Caco-2 (cell line): ENCODE measurements at regions not wholly inside any gene's neighbourhood (a gene's known extent, or its start where the extent isn't known, plus 50 kb on each side); places are given as distances from the start of the nearest gene placed in this dataset.

Experiments used
- BruUV-seq: library from RNA; stranded (reverse); fragments of 400-500 nt; replicated peaks from 2 replicates; lab custom pipeline; 2021; lab: Mats Ljungman, UMichigan
- CTCF ChIA-PET: fragments of 300-600 bp; sonication (Branson Sonifier 250); formaldehyde crosslinking; loops from one replicate; lab custom pipeline; 2022; ENCODE audit warnings: antibody characterized with exemption; lab: Charles Lee
- POLR2A ChIA-PET: fragments of 300-600 bp; sonication (Branson Sonifier 250); formaldehyde crosslinking; loops from one replicate; lab custom pipeline; 2022; ENCODE audit warnings: antibody characterized with exemption; lab: Charles Lee
- DNase-seq, 2 experiments: peaks; one replicate each; pipeline versions ENCODE4 v3.0.0 to v3.0.0-alpha.2; 2020 to 2022
- H3K27me3 ChIP-seq: replicated peaks from 2 replicates; pipeline ENCODE4 v1.6.0; 2011; ENCODE audit warnings: low read length; ENCODE audit not compliant: control insufficient read depth, insufficient read depth
- H3K36me3 ChIP-seq: 2 replicates; pipeline ENCODE4 v1.5.1; 2011; ENCODE audit warnings: low read length; ENCODE audit not compliant: control insufficient read depth, insufficient read depth
- H3K4me1 ChIP-seq: fragments of 250-450 bp; sonication (Bioruptor Pico); 2 replicates; pipeline ENCODE4 v1.5.1; 2020; ENCODE audit warnings: mild to moderate bottlenecking
- H3K4me3 ChIP-seq: 2 replicates; pipeline ENCODE4 v1.5.1; 2011; ENCODE audit warnings: low read depth, mild to moderate bottlenecking, control low read depth, low read length
- H3K9me3 ChIP-seq: fragments of 250-450 bp; sonication (Bioruptor Pico); 2 replicates; pipeline ENCODE4 v1.5.1; 2020; ENCODE audit warnings: mild to moderate bottlenecking, moderate library complexity
- H3K27ac Mint-ChIP-seq: one replicate; pipeline ENCODE4 v1.8.0; 2022; ENCODE audit warnings: mixed read lengths; ENCODE audit not compliant: unreplicated experiment
- H3K27me3 Mint-ChIP-seq: one replicate; pipeline ENCODE4 v1.8.0; 2022; ENCODE audit warnings: mixed read lengths; ENCODE audit not compliant: insufficient read depth, unreplicated experiment
- H3K36me3 Mint-ChIP-seq: one replicate; pipeline ENCODE4 v1.8.0; 2022; ENCODE audit warnings: mild to moderate bottlenecking, mixed read lengths; ENCODE audit not compliant: insufficient read depth, unreplicated experiment
- H3K4me1 Mint-ChIP-seq: one replicate; pipeline ENCODE4 v1.8.0; 2022; ENCODE audit warnings: low read depth, mixed read lengths; ENCODE audit not compliant: unreplicated experiment
- H3K4me3 Mint-ChIP-seq: one replicate; pipeline ENCODE4 v1.8.0; 2022; ENCODE audit warnings: mild to moderate bottlenecking, moderate library complexity, mixed read lengths; ENCODE audit not compliant: unreplicated experiment
- H3K9me3 Mint-ChIP-seq: one replicate; pipeline ENCODE4 v1.8.0; 2022; ENCODE audit warnings: mixed read lengths; ENCODE audit not compliant: unreplicated experiment
- intact Hi-C: fragments of 100-400 bp; cut with micrococcal nuclease; formaldehyde crosslinking; loops from one replicate; pipeline ENCODE4 v1.10.0; 2022; ENCODE audit not compliant: unreplicated experiment
- TF ChIP-seq, protein P1 (sequence below), 2 experiments: fragments of 200-600 bp in 1 of 2; IDR thresholded peaks; 1 replicate in 1 of 2; 2 replicates in 1 of 2; pipeline versions ENCODE4 v1.5.1 to v1.8.0; 2011 to 2022; ENCODE audit warnings: antibody characterized with exemption in 1 of 2, control low read depth in 1 of 2, inconsistent platforms in 1 of 2, low read depth in 1 of 2, low read length in 1 of 2, mild to moderate bottlenecking in 1 of 2, moderate library complexity in 1 of 2; ENCODE audit not compliant: insufficient read depth in 1 of 2, severe bottlenecking in 1 of 2, unreplicated experiment in 1 of 2

DNA sequence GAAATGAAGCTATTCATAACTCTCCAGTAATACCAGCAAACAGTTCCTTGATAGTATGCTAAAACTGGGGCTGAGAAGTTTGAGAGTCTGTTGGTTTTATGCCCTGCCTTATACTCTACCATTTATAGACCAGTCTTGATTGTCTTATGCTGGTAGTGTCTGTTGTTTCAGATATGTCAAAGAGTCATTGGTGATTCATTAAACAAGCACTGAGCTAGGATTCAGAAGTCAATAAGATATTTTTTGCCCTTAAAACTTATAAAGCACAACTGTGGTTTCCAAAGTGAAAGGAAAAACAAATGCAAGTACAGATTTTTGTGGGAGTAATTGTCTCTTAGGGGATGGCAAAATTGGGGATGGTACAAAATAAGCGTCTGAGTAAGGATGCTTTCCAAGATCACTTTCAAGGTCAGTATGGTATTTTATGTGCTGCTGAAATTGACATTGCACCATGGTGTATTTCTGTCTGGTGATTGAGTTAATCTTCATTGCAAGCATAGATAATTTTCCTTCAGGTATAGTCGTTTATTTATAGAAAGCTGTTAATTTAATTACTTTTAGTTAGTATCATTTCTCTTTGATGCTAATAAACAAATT is 289.5 kb upstream of the E2F7 start:
- Histone ChIP-seq H3K4me1 (no peaks in the 10 kb centered on the region), H3K4me3 (no peak overlapping the region), H3K27me3 (no peaks in the 10 kb centered on the region), H3K9me3 (no peaks in the 10 kb centered on the region), H3K36me3 (no peaks in the 10 kb centered on the region)
- intact Hi-C loops = no loop called here
- CTCF ChIA-PET = no interaction called here
- TF ChIP-seq, protein P1, sequence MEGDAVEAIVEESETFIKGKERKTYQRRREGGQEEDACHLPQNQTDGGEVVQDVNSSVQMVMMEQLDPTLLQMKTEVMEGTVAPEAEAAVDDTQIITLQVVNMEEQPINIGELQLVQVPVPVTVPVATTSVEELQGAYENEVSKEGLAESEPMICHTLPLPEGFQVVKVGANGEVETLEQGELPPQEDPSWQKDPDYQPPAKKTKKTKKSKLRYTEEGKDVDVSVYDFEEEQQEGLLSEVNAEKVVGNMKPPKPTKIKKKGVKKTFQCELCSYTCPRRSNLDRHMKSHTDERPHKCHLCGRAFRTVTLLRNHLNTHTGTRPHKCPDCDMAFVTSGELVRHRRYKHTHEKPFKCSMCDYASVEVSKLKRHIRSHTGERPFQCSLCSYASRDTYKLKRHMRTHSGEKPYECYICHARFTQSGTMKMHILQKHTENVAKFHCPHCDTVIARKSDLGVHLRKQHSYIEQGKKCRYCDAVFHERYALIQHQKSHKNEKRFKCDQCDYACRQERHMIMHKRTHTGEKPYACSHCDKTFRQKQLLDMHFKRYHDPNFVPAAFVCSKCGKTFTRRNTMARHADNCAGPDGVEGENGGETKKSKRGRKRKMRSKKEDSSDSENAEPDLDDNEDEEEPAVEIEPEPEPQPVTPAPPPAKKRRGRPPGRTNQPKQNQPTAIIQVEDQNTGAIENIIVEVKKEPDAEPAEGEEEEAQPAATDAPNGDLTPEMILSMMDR (IDR thresholded peaks at IDR 0.05; ENCODE audit: insufficient read depth in 1 of 2, low read depth in 1 of 2, low read length in 1 of 2, severe bottlenecking in 1 of 2, unreplicated experiment in 1 of 2) = no peak
- no peaks in the 10 kb centered on the region for H3K9me3 Mint-ChIP-seq
- DNase-seq = no peak
- H3K4me1 Mint-ChIP-seq = no peaks in the 10 kb centered on the region
- no TSS peak for BruUV-seq
- POLR2A ChIA-PET = no interaction called here
- no peak overlapping the region for H3K4me3 Mint-ChIP-seq
- no peak overlapping the region for H3K27ac Mint-ChIP-seq
- H3K36me3 Mint-ChIP-seq = no peaks in the 10 kb centered on the region
- no peaks in the 10 kb centered on the region for H3K27me3 Mint-ChIP-seq

DNA sequence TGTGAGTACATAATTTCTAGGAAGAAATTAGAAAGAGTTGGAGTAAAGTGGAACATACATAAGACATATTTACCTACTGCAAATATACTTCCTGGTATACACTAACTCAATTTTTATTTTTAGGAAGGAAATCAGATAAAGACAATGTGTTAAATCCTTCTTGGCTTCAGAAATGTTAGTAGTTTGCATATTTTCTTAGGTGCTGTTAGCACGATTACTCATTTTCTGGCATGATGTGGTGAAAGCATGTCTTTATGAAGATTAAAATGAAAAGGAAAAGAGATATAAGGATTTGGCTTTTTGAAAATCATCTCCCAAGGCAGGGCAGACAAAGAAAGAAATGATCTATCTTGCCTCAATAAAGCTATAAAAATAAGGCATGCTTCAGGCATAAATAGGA is 287.6 kb upstream of the E2F7 start:
- Mint-ChIP-seq H3K27ac (no peak overlapping the region), H3K4me1 (no peaks in the 10 kb centered on the region), H3K9me3 (no peaks in the 10 kb centered on the region), H3K4me3 (no peak overlapping the region), H3K36me3 (no peaks in the 10 kb centered on the region), H3K27me3 (peaks cover 5% of the 10 kb centered on the region)
- Histone ChIP-seq H3K4me1 (no peaks in the 10 kb centered on the region), H3K9me3 (no peaks in the 10 kb centered on the region), H3K27me3 (no peaks in the 10 kb centered on the region), H3K36me3 (no peaks in the 10 kb centered on the region), H3K4me3 (no peak overlapping the region)
- ChIA-PET POLR2A (no interaction called here), CTCF (no interaction called here)
- intact Hi-C loops = no loop called here
- no TSS peak for BruUV-seq
- DNase-seq = no peak
- TF ChIP-seq, protein P1 (IDR thresholded peaks at IDR 0.05; ENCODE audit: insufficient read depth in 1 of 2, low read depth in 1 of 2, low read length in 1 of 2, severe bottlenecking in 1 of 2, unreplicated experiment in 1 of 2) = no peak

DNA sequence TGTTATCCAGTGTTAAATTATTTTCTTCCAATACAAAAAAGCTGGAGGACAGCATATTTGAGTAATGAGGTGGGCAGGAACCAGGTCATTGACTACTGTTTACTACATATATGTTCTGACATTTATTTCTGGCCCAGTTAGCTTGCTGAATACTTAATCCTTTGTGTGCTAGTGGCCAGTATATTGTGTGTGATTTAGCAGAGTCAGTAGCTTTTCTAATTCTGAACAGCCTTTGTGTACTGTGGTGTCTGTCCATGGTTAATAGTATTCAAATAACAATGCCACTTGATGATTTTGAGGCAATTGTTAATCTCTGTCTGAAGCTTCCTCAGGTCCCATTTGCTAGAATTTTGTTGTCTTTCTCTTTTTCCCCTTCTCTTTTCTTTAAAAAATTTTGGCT is 286.5 kb upstream of the E2F7 start:
- DNase-seq = no peak
- CTCF ChIA-PET = no interaction called here
- H3K4me3 ChIP-seq = no peak overlapping the region
- H3K27me3 Mint-ChIP-seq = peaks cover 5% of the 10 kb centered on the region
- TF ChIP-seq, protein P1 (IDR thresholded peaks at IDR 0.05; ENCODE audit: insufficient read depth in 1 of 2, low read depth in 1 of 2, low read length in 1 of 2, severe bottlenecking in 1 of 2, unreplicated experiment in 1 of 2) = no peak
- POLR2A ChIA-PET = no interaction called here
- no peak overlapping the region for H3K27ac Mint-ChIP-seq
- intact Hi-C loops = no loop called here
- H3K4me1 ChIP-seq = no peaks in the 10 kb centered on the region
- H3K36me3 ChIP-seq = no peaks in the 10 kb centered on the region
- H3K9me3 ChIP-seq = no peaks in the 10 kb centered on the region
- H3K36me3 Mint-ChIP-seq = no peaks in the 10 kb centered on the region
- no TSS peak for BruUV-seq
- no peaks in the 10 kb centered on the region for H3K27me3 ChIP-seq
- no peaks in the 10 kb centered on the region for H3K4me1 Mint-ChIP-seq
- no peak overlapping the region for H3K4me3 Mint-ChIP-seq
- no peaks in the 10 kb centered on the region for H3K9me3 Mint-ChIP-seq
